Hematopoietic multipotent progenitor cell treated with erythropoietin and hydrocortisone succinate and interleukin-3 and kit ligand, for 17 days (in vitro differentiated cells): ENCODE measurements at regions not wholly inside any gene's neighbourhood (a gene's known extent, or its start where the extent isn't known, plus 50 kb on each side); places are given as distances from the start of the nearest gene placed in this dataset.
"Not testable (repeated sequence)": the region's sequence is repeated elsewhere in the genome, so short reads cannot be mapped to it uniquely, and the experiment has no call there.

ENCODE experiments used
- DNase-seq: peaks from one replicate; pipeline ENCODE4 v3.0.0-alpha.2; 2015; ENCODE audit warnings: low spot score

GRCh38 chr10:8311526-8312070 lies 257.1 kb downstream of the GATA3 start:
- no peak for DNase-seq

- no peak for DNase-seq
Observed at GRCh38 chr10:8312079-8312478, 257.6 kb downstream of the GATA3 start.

- DNase-seq: no peak
Observed at GRCh38 chr10:8312781-8313180, 258.3 kb downstream of the GATA3 start.

GRCh38 chr10:8314486-8314885 lies 260.0 kb downstream of the GATA3 start:
- DNase-seq: no peak

GRCh38 chr10:8315619-8316021 lies 261.1 kb downstream of the GATA3 start:
- no peak for DNase-seq

GRCh38 chr10:8316284-8316683 lies 261.8 kb downstream of the GATA3 start:
- DNase-seq: no peak

- DNase-seq: not testable (repeated sequence)
Observed at GRCh38 chr10:8318429-8318828, 263.9 kb downstream of the GATA3 start.

- DNase-seq: no peak
Observed at GRCh38 chr10:8318956-8319355, 264.5 kb downstream of the GATA3 start.

GRCh38 chr10:8319704-8320103 lies 265.2 kb downstream of the GATA3 start:
- DNase-seq: no peak

GRCh38 chr10:8321990-8322389 lies 267.5 kb downstream of the GATA3 start:
- no peak for DNase-seq

- DNase-seq: no peak
Observed at GRCh38 chr10:8323428-8324054, 269.1 kb downstream of the GATA3 start.

- DNase-seq: no peak
Observed at GRCh38 chr10:8325024-8325980, 270.8 kb downstream of the GATA3 start.

GRCh38 chr10:8326396-8327139 lies 272.1 kb downstream of the GATA3 start:
- no peak for DNase-seq

GRCh38 chr10:8327140-8327423 lies 272.6 kb downstream of the GATA3 start:
- no peak for DNase-seq

GRCh38 chr10:8331387-8331786 lies 276.9 kb downstream of the GATA3 start:
- no peak for DNase-seq

- DNase-seq: no peak
Observed at GRCh38 chr10:8331896-8332729, 277.6 kb downstream of the GATA3 start.

- no peak for DNase-seq
Observed at GRCh38 chr10:8332730-8333111, 278.2 kb downstream of the GATA3 start.

GRCh38 chr10:8334631-8335030 lies 280.1 kb downstream of the GATA3 start:
- DNase-seq: no peak

GRCh38 chr10:8336629-8337331 lies 282.3 kb downstream of the GATA3 start:
- no peak for DNase-seq

- no peak for DNase-seq
Observed at GRCh38 chr10:8337332-8337651, 282.8 kb downstream of the GATA3 start.

GRCh38 chr10:8338177-8338766 lies 283.8 kb downstream of the GATA3 start:
- no peak for DNase-seq
